HCT116 (cell line): ENCODE measurements at regions not wholly inside any gene's neighbourhood (a gene's known extent, or its start where the extent isn't known, plus 50 kb on each side); places are given as distances from the start of the nearest gene placed in this dataset.

ENCODE experiments used
- ATAC-seq: fragments of 200-7000 bp; cut with Tn5 transposase; 2 replicates; pipeline ENCODE4 v1.9.1; 2020; ENCODE audit warnings: mild to moderate bottlenecking, moderate library complexity
- BruUV-seq: library from RNA; stranded (reverse); fragments of 400-500 nt; replicated peaks from 2 replicates; lab custom pipeline; 2021; lab: Mats Ljungman, UMichigan
- CTCF ChIA-PET: fragments of 300-600 bp; sonication (Branson Sonifier 250); formaldehyde crosslinking; loops from one replicate; lab custom pipeline; 2021; ENCODE audit warnings: antibody characterized with exemption; lab: Charles Lee
- POLR2A ChIA-PET: fragments of 300-600, 350-600 bp; sonication (Branson Sonifier 250); formaldehyde crosslinking; loops from one replicate; lab custom pipeline; 2021; ENCODE audit warnings: antibody characterized with exemption; lab: Charles Lee
- RAD21 ChIA-PET, 2 experiments: fragments of 300-600 bp; sonication (Branson Sonifier 250); formaldehyde crosslinking; loops; one replicate each; lab custom pipeline; 2023; ENCODE audit warnings: low total read pairs in 2 of 2; ENCODE audit not compliant: uncharacterized antibody in 2 of 2, unreplicated experiment in 2 of 2, low non-redundant PET in 1 of 2; lab: Charles Lee
- DNase-seq: peaks from one replicate; pipeline ENCODE4 v3.0.0-alpha.2; 2010; ENCODE audit warnings: low read depth, low spot score
- H2AFZ ChIP-seq: fragments of 200-600 bp; shearing (Covaris generic), sonication (generic); 2 replicates; pipeline ENCODE4 v1.6.1; 2017; ENCODE audit warnings: low read depth, mixed run types, mixed read lengths, antibody characterized with exemption, low read length; ENCODE audit not compliant: poor library complexity, severe bottlenecking
- H3K27ac ChIP-seq: 2 replicates; pipeline ENCODE4 v1.5.1; 2012; ENCODE audit warnings: low read depth, low read length
- H3K27me3 ChIP-seq: fragments of 200-600 bp; sonication (generic); 2 replicates; pipeline ENCODE4 v1.6.1; 2016; ENCODE audit warnings: mixed run types, low read length, mixed read lengths; ENCODE audit not compliant: insufficient read depth
- H3K36me3 ChIP-seq, 2 experiments: fragments of 200-500 bp in 1 of 2; fragments of 200-600 bp in 1 of 2; sonication (Bioruptor generic) in 1 of 2; sonication (generic) in 1 of 2; 2 replicates each; pipeline versions ENCODE4 v1.5.1 to v1.6.1; 2014 to 2016; ENCODE audit warnings: low read length in 2 of 2, inconsistent platforms in 1 of 2, mixed read lengths in 1 of 2, mixed run types in 1 of 2; ENCODE audit not compliant: insufficient read depth in 2 of 2, control insufficient read depth in 1 of 2
- H3K4me1 ChIP-seq, 2 experiments: fragments of 200-600 bp in 1 of 2; sonication (generic) in 1 of 2; 2 replicates each; pipeline versions ENCODE4 v1.5.1 to v1.6.1; 2012 to 2017; ENCODE audit warnings: low read length in 2 of 2, inconsistent platforms in 1 of 2, mild to moderate bottlenecking in 1 of 2, mixed read lengths in 1 of 2, mixed run types in 1 of 2, moderate library complexity in 1 of 2; ENCODE audit not compliant: insufficient read depth in 2 of 2, control insufficient read depth in 1 of 2
- H3K4me2 ChIP-seq: fragments of 200-600 bp; sonication (generic); 2 replicates; pipeline ENCODE4 v1.6.1; 2017; ENCODE audit warnings: mixed run types, low read length, mixed read lengths
- H3K4me3 ChIP-seq, 2 experiments: fragments of 200-600 bp in 1 of 2; sonication (generic) in 1 of 2; replicated peaks in 1 of 2; 2 replicates each; pipeline ENCODE4 v1.5.1; 2011 to 2016; ENCODE audit warnings: low read length in 2 of 2, control low read depth in 1 of 2, low read depth in 1 of 2, mild to moderate bottlenecking in 1 of 2, mixed read lengths in 1 of 2, mixed run types in 1 of 2
- H3K79me2 ChIP-seq: fragments of 200-600 bp; sonication (generic); 2 replicates; pipeline ENCODE4 v1.6.1; 2017; ENCODE audit warnings: mild to moderate bottlenecking, mixed run types, low read length, moderate library complexity, mixed read lengths; ENCODE audit not compliant: insufficient read depth
- H3K9ac ChIP-seq: fragments of 200-600 bp; sonication (generic); 2 replicates; pipeline ENCODE4 v1.6.1; 2016; ENCODE audit warnings: low read length, mixed read lengths
- H3K9me2 ChIP-seq: fragments of 200-600 bp; sonication (generic), shearing (Covaris generic); 2 replicates; pipeline ENCODE4 v1.6.1; 2017; ENCODE audit warnings: mixed run types, mild to moderate bottlenecking, moderate library complexity; ENCODE audit not compliant: insufficient read depth
- H3K9me3 ChIP-seq, 2 experiments: fragments of 200-500 bp in 1 of 2; fragments of 200-600 bp in 1 of 2; sonication (Bioruptor generic) in 1 of 2; sonication (generic) in 1 of 2; 2 replicates each; pipeline ENCODE4 v1.6.1; 2014 to 2017; ENCODE audit warnings: low read length in 2 of 2, mixed read lengths in 2 of 2, inconsistent platforms in 1 of 2, low read depth in 1 of 2, mild to moderate bottlenecking in 1 of 2, mixed run types in 1 of 2, moderate library complexity in 1 of 2; ENCODE audit not compliant: control insufficient read depth in 1 of 2, insufficient read depth in 1 of 2
- H4K20me1 ChIP-seq: fragments of 200-600 bp; sonication (generic), shearing (Covaris generic); 2 replicates; pipeline ENCODE4 v1.6.1; 2017; ENCODE audit warnings: mixed run types, mild to moderate bottlenecking, moderate library complexity; ENCODE audit not compliant: insufficient read depth
- CBX3 ChIP-seq: IDR thresholded peaks from 2 replicates; pipeline ENCODE4 v1.6.1; 2012; ENCODE audit warnings: low read depth
- CEBPB ChIP-seq: IDR thresholded peaks from 2 replicates; pipeline ENCODE4 v1.6.1; 2012; ENCODE audit warnings: low read depth
- EGR1 ChIP-seq: IDR thresholded peaks from 2 replicates; pipeline ENCODE4 v1.6.1; 2012; ENCODE audit warnings: low read depth
- ELF1 ChIP-seq: IDR thresholded peaks from 2 replicates; pipeline ENCODE4 v1.6.1; 2012; ENCODE audit warnings: low read depth, borderline replicate concordance
- EZH2 ChIP-seq: fragments of 200-600 bp; sonication (generic); IDR thresholded peaks from 2 replicates; pipeline ENCODE4 v1.6.1; 2017; ENCODE audit warnings: antibody characterized with exemption, mixed run types
- EZH2phosphoT487 ChIP-seq: fragments of 200-600 bp; IDR thresholded peaks from 2 replicates; pipeline ENCODE4 v1.6.1; 2018; ENCODE audit warnings: antibody characterized with exemption, borderline replicate concordance
- FOSL1 ChIP-seq: IDR thresholded peaks from 2 replicates; pipeline ENCODE4 v1.6.1; 2012; ENCODE audit warnings: low read depth
- JUND ChIP-seq: IDR thresholded peaks from 2 replicates; pipeline ENCODE4 v1.6.1; 2012
- POLR2A ChIP-seq: IDR thresholded peaks from 2 replicates; pipeline ENCODE4 v1.7.0; 2011; ENCODE audit warnings: borderline replicate concordance; ENCODE audit not compliant: insufficient read depth, insufficient read length; ENCODE audit errors: extremely low read depth
- SIN3A ChIP-seq: IDR thresholded peaks from 2 replicates; pipeline ENCODE4 v1.6.1; 2012; ENCODE audit warnings: low read depth
- SP1 ChIP-seq: IDR thresholded peaks from 2 replicates; pipeline ENCODE4 v1.6.1; 2012; ENCODE audit warnings: low read depth
- SRF ChIP-seq: IDR thresholded peaks from 2 replicates; pipeline ENCODE4 v1.6.1; 2012; ENCODE audit warnings: low read depth
- TCF7L2 ChIP-seq: IDR thresholded peaks from 2 replicates; pipeline ENCODE4 v1.7.0; 2011; ENCODE audit warnings: borderline replicate concordance, inconsistent platforms; ENCODE audit not compliant: insufficient read depth, insufficient read length; ENCODE audit errors: extremely low read depth
- YY1 ChIP-seq: IDR thresholded peaks from 2 replicates; pipeline ENCODE4 v1.6.1; 2011; ENCODE audit warnings: low read length, low read depth, moderate library complexity, mild to moderate bottlenecking; ENCODE audit not compliant: insufficient replicate concordance; ENCODE audit errors: extremely low read depth
- ZFX ChIP-seq: fragments of 450-650 bp; IDR thresholded peaks from 2 replicates; pipeline ENCODE4 v1.6.1; 2017
- intact Hi-C: fragments of 100-400 bp; cut with micrococcal nuclease; formaldehyde crosslinking; loops from 2 replicates; pipeline ENCODE4 v1.10.0; 2022
- TF ChIP-seq, protein P1 (sequence below): IDR thresholded peaks from 2 replicates; pipeline ENCODE4 v1.6.1; 2012; ENCODE audit warnings: low read depth
- TF ChIP-seq, protein P2 (sequence below): IDR thresholded peaks from 2 replicates; pipeline ENCODE4 v1.6.1; 2011; ENCODE audit warnings: mild to moderate bottlenecking, low read length, moderate library complexity; ENCODE audit not compliant: insufficient replicate concordance; ENCODE audit errors: extremely low read depth
- TF ChIP-seq, protein P3 (sequence below), 3 experiments: fragments of 200-600 bp in 1 of 3; sonication (generic) in 1 of 3; IDR thresholded peaks in 2 of 3; conservative IDR thresholded peaks in 1 of 3; 2 replicates each; pipeline ENCODE4 v1.5.1; 2012 to 2017; ENCODE audit warnings: low read depth in 2 of 3, low read length in 2 of 3, antibody characterized with exemption in 1 of 3, borderline replicate concordance in 1 of 3, control low read depth in 1 of 3, mild to moderate bottlenecking in 1 of 3, mixed read lengths in 1 of 3, mixed run types in 1 of 3, moderate library complexity in 1 of 3; ENCODE audit not compliant: insufficient read depth in 1 of 3
- TF ChIP-seq, protein P4 (sequence below): IDR thresholded peaks from 2 replicates; pipeline ENCODE4 v1.6.1; 2012

DNA sequence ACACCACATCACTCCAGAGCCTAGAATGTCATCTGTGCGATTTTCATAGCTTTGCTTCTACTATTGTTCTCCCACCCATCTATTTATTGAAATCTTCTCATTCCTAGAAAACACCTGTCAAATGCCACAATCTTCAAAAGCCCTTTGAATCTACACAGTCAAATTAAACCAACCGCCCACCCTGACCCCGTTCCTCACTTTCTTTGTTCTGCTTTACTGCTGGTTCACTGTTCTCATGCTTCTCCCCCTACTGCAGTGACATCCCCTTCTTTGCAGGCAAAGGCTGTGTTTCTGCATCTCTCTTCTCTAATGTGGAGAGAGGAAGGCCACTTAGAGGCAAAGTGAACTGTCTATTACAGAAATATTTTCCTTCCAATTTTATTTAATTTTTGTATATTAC lies 152.4 kb upstream of the NEBL start:
- Histone ChIP-seq H3K9ac (no peak overlapping the region), H3K9me3 (0 out of 4 replicates have a peak, but pooled peaks cover 0 to 4% of the 10 kb centered on the region in 2 experiments), H4K20me1 (no peaks in the 10 kb centered on the region), H3K36me3 (no peaks in the 10 kb centered on the region), H3K79me2 (no peaks in the 10 kb centered on the region), H3K4me1 (no peaks in the 10 kb centered on the region), H3K27me3 (no peaks in the 10 kb centered on the region), H3K4me2 (no peak overlapping the region), H3K4me3 (no peak overlapping the region), H3K27ac (no peak overlapping the region), H2AFZ (no peak overlapping the region), H3K9me2 (no peaks in the 10 kb centered on the region)
- intact Hi-C loops: no loop called here
- ATAC-seq (no peak), DNase-seq (no peak)
- TF ChIP-seq EGR1 (no peak), ZFX (no peak), SRF (no peak), POLR2A (no peak), CEBPB (no peak), CBX3 (no peak), ELF1 (no peak), EZH2phosphoT487 (no peak), EZH2 (no peak), SIN3A (no peak), YY1 (no peak), SP1 (no peak), FOSL1 (no peak), TCF7L2 (no peak), JUND (no peak)
- TF ChIP-seq, protein P1, sequence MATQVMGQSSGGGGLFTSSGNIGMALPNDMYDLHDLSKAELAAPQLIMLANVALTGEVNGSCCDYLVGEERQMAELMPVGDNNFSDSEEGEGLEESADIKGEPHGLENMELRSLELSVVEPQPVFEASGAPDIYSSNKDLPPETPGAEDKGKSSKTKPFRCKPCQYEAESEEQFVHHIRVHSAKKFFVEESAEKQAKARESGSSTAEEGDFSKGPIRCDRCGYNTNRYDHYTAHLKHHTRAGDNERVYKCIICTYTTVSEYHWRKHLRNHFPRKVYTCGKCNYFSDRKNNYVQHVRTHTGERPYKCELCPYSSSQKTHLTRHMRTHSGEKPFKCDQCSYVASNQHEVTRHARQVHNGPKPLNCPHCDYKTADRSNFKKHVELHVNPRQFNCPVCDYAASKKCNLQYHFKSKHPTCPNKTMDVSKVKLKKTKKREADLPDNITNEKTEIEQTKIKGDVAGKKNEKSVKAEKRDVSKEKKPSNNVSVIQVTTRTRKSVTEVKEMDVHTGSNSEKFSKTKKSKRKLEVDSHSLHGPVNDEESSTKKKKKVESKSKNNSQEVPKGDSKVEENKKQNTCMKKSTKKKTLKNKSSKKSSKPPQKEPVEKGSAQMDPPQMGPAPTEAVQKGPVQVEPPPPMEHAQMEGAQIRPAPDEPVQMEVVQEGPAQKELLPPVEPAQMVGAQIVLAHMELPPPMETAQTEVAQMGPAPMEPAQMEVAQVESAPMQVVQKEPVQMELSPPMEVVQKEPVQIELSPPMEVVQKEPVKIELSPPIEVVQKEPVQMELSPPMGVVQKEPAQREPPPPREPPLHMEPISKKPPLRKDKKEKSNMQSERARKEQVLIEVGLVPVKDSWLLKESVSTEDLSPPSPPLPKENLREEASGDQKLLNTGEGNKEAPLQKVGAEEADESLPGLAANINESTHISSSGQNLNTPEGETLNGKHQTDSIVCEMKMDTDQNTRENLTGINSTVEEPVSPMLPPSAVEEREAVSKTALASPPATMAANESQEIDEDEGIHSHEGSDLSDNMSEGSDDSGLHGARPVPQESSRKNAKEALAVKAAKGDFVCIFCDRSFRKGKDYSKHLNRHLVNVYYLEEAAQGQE: no peak
- TF ChIP-seq, protein P2, sequence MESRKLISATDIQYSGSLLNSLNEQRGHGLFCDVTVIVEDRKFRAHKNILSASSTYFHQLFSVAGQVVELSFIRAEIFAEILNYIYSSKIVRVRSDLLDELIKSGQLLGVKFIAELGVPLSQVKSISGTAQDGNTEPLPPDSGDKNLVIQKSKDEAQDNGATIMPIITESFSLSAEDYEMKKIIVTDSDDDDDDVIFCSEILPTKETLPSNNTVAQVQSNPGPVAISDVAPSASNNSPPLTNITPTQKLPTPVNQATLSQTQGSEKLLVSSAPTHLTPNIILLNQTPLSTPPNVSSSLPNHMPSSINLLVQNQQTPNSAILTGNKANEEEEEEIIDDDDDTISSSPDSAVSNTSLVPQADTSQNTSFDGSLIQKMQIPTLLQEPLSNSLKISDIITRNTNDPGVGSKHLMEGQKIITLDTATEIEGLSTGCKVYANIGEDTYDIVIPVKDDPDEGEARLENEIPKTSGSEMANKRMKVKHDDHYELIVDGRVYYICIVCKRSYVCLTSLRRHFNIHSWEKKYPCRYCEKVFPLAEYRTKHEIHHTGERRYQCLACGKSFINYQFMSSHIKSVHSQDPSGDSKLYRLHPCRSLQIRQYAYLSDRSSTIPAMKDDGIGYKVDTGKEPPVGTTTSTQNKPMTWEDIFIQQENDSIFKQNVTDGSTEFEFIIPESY: no peak
- TF ChIP-seq, protein P3, sequence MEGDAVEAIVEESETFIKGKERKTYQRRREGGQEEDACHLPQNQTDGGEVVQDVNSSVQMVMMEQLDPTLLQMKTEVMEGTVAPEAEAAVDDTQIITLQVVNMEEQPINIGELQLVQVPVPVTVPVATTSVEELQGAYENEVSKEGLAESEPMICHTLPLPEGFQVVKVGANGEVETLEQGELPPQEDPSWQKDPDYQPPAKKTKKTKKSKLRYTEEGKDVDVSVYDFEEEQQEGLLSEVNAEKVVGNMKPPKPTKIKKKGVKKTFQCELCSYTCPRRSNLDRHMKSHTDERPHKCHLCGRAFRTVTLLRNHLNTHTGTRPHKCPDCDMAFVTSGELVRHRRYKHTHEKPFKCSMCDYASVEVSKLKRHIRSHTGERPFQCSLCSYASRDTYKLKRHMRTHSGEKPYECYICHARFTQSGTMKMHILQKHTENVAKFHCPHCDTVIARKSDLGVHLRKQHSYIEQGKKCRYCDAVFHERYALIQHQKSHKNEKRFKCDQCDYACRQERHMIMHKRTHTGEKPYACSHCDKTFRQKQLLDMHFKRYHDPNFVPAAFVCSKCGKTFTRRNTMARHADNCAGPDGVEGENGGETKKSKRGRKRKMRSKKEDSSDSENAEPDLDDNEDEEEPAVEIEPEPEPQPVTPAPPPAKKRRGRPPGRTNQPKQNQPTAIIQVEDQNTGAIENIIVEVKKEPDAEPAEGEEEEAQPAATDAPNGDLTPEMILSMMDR (IDR thresholded peaks at IDR 0.05 in 2 of 3, conservative IDR thresholded peaks at IDR 0.05 in 1 of 3; ENCODE audit: borderline replicate concordance in 1 of 3, insufficient read depth in 1 of 3, low read depth in 2 of 3, low read length in 2 of 3): no peak
- TF ChIP-seq, protein P4, sequence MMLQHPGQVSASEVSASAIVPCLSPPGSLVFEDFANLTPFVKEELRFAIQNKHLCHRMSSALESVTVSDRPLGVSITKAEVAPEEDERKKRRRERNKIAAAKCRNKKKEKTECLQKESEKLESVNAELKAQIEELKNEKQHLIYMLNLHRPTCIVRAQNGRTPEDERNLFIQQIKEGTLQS: no peak
- RAD21 ChIA-PET: interaction anchor here in 1 of 2 experiments (0.5 kb wide), 1 partner anchor 77 kb away, joined by 3 read pairs; no protein-coding TSS in a partner anchor
- no TSS peak for BruUV-seq
- POLR2A ChIA-PET: no interaction called here
- CTCF ChIA-PET: no interaction called here
